ENCODE measurements at regions not wholly inside any gene's neighbourhood (a gene's known extent, or its start where the extent isn't known, plus 50 kb on each side); places are given as distances from the start of the nearest gene placed in this dataset.

DNA sequence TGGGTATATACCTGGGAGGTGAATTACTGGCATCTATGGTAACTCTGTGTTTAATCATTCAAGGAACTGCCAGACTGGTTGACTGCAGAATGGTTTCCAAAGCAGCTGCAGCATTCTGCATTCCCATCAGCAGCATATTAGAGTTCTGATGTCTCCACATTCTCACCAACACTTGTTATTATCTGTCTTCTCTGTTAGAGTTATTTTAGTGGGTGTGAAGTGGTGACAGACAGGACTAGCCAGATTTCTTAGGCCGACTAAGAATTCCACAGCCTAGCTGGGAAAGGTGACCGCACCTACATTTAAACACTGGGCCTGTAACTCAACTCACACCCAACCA, 110.9 kb downstream of the TMEM170B start:
- DNase-seq (ENCODE audit: insufficient read length, low spot score) (no peak), FAIRE-seq (no peak)
- TF ChIP-seq SPI1 (IDR thresholded peaks at IDR 0.05; ENCODE audit: low read depth, low read length) (no peak), PAX5 (IDR thresholded peaks at IDR 0.05; ENCODE audit: insufficient read depth, low read length, severe bottlenecking) (no peak), TAF1 (IDR thresholded peaks at IDR 0.05; ENCODE audit: low read depth, low read length) (no peak), POLR2AphosphoS5 (IDR thresholded peaks at IDR 0.05; ENCODE audit: low read depth, low read length) (no peak), POLR2A (IDR thresholded peaks at IDR 0.05; ENCODE audit: low read depth, low read length) (no peak), POU2F2 (IDR thresholded peaks at IDR 0.05; ENCODE audit: low read depth, low read length) (no peak)

GRCh38 chr6:11648889-11649288, 111.3 kb downstream of the TMEM170B start:
- DNase-seq (ENCODE audit: insufficient read length, low spot score) (no peak), FAIRE-seq (no peak)
- TF ChIP-seq POLR2A (IDR thresholded peaks at IDR 0.05; ENCODE audit: low read depth, low read length) (no peak), TAF1 (IDR thresholded peaks at IDR 0.05; ENCODE audit: low read depth, low read length) (no peak), SPI1 (IDR thresholded peaks at IDR 0.05; ENCODE audit: low read depth, low read length) (no peak), POU2F2 (IDR thresholded peaks at IDR 0.05; ENCODE audit: low read depth, low read length) (no peak), PAX5 (IDR thresholded peaks at IDR 0.05; ENCODE audit: insufficient read depth, low read length, severe bottlenecking) (no peak), POLR2AphosphoS5 (IDR thresholded peaks at IDR 0.05; ENCODE audit: low read depth, low read length) (no peak)

- TF ChIP-seq POLR2A (IDR thresholded peaks at IDR 0.05; ENCODE audit: low read depth, low read length) (no peak), TAF1 (IDR thresholded peaks at IDR 0.05; ENCODE audit: low read depth, low read length) (no peak), PAX5 (IDR thresholded peaks at IDR 0.05; ENCODE audit: insufficient read depth, low read length, severe bottlenecking) (no peak), SPI1 (IDR thresholded peaks at IDR 0.05; ENCODE audit: low read depth, low read length) (no peak), POU2F2 (IDR thresholded peaks at IDR 0.05; ENCODE audit: low read depth, low read length) (no peak), POLR2AphosphoS5 (IDR thresholded peaks at IDR 0.05; ENCODE audit: low read depth, low read length) (no peak)
- FAIRE-seq (no peak), DNase-seq (ENCODE audit: insufficient read length, low spot score) (no peak)
These were observed 112.6 kb downstream of the TMEM170B start for GRCh38 chr6:11650025-11650696.

GRCh38 chr6:11650711-11651110, 113.2 kb downstream of the TMEM170B start:
- DNase-seq (ENCODE audit: insufficient read length, low spot score) (no peak), FAIRE-seq (no peak)
- TF ChIP-seq TAF1 (IDR thresholded peaks at IDR 0.05; ENCODE audit: low read depth, low read length) (no peak), POLR2AphosphoS5 (IDR thresholded peaks at IDR 0.05; ENCODE audit: low read depth, low read length) (no peak), POU2F2 (IDR thresholded peaks at IDR 0.05; ENCODE audit: low read depth, low read length) (no peak), SPI1 (IDR thresholded peaks at IDR 0.05; ENCODE audit: low read depth, low read length) (no peak), POLR2A (IDR thresholded peaks at IDR 0.05; ENCODE audit: low read depth, low read length) (no peak), PAX5 (IDR thresholded peaks at IDR 0.05; ENCODE audit: insufficient read depth, low read length, severe bottlenecking) (no peak)

GRCh38 chr6:11653028-11653583, 115.6 kb downstream of the TMEM170B start:
- DNase-seq (ENCODE audit: insufficient read length, low spot score) (peak; percentile 19), FAIRE-seq (peak; percentile 47)
- TF ChIP-seq POU2F2 (IDR thresholded peaks at IDR 0.05; ENCODE audit: low read depth, low read length) (no peak), TAF1 (IDR thresholded peaks at IDR 0.05; ENCODE audit: low read depth, low read length) (no peak), SPI1 (IDR thresholded peaks at IDR 0.05; ENCODE audit: low read depth, low read length) (no peak), POLR2AphosphoS5 (IDR thresholded peaks at IDR 0.05; ENCODE audit: low read depth, low read length) (no peak), PAX5 (IDR thresholded peaks at IDR 0.05; ENCODE audit: insufficient read depth, low read length, severe bottlenecking) (no peak), POLR2A (IDR thresholded peaks at IDR 0.05; ENCODE audit: low read depth, low read length) (no peak)

DNA sequence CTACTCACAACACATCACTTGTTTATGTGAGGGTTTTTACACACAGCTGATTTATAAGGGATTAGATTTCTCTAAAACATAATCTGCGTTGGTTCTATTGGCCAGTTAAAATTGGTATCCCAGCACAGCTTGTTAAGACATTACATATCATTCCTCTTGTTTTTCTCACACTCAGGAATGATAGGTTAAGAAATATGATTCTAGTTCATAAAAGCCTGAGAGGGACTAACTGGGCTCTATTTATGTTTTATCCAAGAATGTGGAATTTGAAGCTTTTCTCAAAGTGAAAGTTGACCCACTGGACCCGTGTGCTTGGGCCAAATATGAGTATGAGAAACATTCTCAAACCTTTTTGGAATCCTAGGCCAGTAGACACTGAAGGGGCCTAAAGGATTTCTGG, 117.3 kb downstream of the TMEM170B start:
- FAIRE-seq (no peak), DNase-seq (ENCODE audit: insufficient read length, low spot score) (no peak)
- no peak for TF ChIP-seq POU2F2 (IDR thresholded peaks at IDR 0.05; ENCODE audit: low read depth, low read length)
- no peak for TF ChIP-seq SPI1 (IDR thresholded peaks at IDR 0.05; ENCODE audit: low read depth, low read length)
- TF ChIP-seq TAF1 (IDR thresholded peaks at IDR 0.05; ENCODE audit: low read depth, low read length) = no peak
- no peak for TF ChIP-seq PAX5 (IDR thresholded peaks at IDR 0.05; ENCODE audit: insufficient read depth, low read length, severe bottlenecking)
- TF ChIP-seq POLR2A (IDR thresholded peaks at IDR 0.05; ENCODE audit: low read depth, low read length) = no peak
- TF ChIP-seq POLR2AphosphoS5 (IDR thresholded peaks at IDR 0.05; ENCODE audit: low read depth, low read length) = no peak

DNA sequence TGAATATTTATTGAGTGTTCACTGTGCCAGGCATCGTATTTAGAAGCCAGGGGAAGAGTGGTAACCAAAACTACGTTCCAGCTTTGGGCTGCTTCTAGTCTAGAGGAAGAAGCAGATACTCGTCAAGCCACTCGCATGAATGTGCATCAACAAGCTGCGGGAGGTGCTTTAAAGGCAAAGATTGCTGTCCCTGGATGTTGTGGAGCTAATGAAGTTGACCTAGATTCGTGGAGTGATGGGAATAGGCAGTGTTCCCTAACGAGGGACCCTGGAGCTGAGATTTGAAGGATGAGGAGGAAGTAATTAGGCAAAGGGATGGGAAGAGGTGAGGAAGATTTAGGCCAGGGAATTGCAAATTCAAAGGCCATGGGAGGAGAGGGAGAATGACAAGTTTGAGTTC, 118.9 kb downstream of the TMEM170B start:
- TF ChIP-seq TAF1 (IDR thresholded peaks at IDR 0.05; ENCODE audit: low read depth, low read length) (no peak), POLR2A (IDR thresholded peaks at IDR 0.05; ENCODE audit: low read depth, low read length) (no peak), POLR2AphosphoS5 (IDR thresholded peaks at IDR 0.05; ENCODE audit: low read depth, low read length) (no peak), POU2F2 (IDR thresholded peaks at IDR 0.05; ENCODE audit: low read depth, low read length) (no peak), PAX5 (IDR thresholded peaks at IDR 0.05; ENCODE audit: insufficient read depth, low read length, severe bottlenecking) (no peak), SPI1 (IDR thresholded peaks at IDR 0.05; ENCODE audit: low read depth, low read length) (no peak)
- no peak for DNase-seq (ENCODE audit: insufficient read length, low spot score)
- no peak for FAIRE-seq

DNA sequence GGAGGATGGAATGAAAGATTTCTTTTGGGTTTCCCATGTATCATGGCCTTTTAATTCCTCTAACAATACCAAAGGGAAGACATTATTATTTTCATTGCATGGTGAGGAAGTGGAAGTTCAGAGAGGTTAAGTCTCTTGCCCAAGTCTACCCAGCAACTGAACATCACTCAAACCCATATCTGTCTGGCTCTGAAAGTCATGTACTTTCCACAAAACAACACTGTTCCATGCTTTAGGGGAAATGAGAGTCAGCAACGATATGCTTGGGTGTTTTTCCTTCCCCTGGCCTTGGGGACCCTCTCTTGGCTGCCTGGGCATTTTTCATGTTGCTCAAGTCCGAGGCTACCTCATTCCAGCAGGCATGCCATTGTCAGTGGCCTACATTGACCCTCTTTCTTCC, 118.8 kb downstream of the ADTRP start:
- no peak for DNase-seq (ENCODE audit: insufficient read length, low spot score)
- TF ChIP-seq SPI1 (IDR thresholded peaks at IDR 0.05; ENCODE audit: low read depth, low read length) (peak; percentile 63), PAX5 (IDR thresholded peaks at IDR 0.05; ENCODE audit: insufficient read depth, low read length, severe bottlenecking) (no peak)
- no peak for FAIRE-seq

DNA sequence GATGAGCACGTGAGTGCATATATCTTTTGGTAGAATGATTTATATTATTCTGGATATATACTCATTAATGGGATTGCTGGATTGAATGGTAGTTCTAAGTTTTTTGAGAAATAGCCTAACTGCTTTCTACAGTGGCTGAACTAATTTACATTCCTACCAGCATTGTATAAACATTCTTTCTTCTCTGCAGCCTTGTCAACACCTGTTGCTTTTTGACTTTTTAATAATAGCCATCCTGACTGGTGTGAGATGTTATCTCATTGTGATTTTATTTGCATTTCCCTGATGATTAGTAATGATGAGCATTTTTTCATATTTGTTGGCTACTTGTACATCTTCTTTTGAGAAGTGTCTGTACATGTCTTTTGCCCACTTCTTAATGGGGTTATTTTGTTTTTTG, 116.3 kb downstream of the ADTRP start:
- DNase-seq (ENCODE audit: insufficient read length, low spot score) (no peak), FAIRE-seq (no peak)
- no peak for TF ChIP-seq TAF1 (IDR thresholded peaks at IDR 0.05; ENCODE audit: low read depth, low read length)
- no peak for TF ChIP-seq POU2F2 (IDR thresholded peaks at IDR 0.05; ENCODE audit: low read depth, low read length)
- no peak for TF ChIP-seq SPI1 (IDR thresholded peaks at IDR 0.05; ENCODE audit: low read depth, low read length)
- no peak for TF ChIP-seq PAX5 (IDR thresholded peaks at IDR 0.05; ENCODE audit: insufficient read depth, low read length, severe bottlenecking)
- TF ChIP-seq POLR2A (IDR thresholded peaks at IDR 0.05; ENCODE audit: low read depth, low read length) = no peak

DNA sequence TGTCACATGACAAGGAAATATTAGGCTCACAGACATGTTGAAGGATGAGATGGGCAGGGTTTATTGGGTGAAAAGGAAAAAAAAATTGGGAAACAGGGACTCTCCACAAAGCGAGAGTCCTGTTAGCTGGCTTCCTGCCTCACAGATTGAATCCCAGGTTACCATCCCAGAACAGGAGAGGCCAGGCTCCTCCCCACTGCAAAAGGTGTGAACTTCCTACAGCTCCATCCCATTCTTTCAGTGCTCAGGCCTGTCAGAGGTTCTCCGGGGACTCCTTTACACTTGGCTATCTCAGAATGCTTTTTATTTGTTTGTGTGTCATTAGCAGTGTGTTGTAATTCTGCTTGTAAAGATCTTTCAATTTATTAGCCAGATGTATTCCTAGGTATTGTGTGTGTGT, 115.1 kb downstream of the ADTRP start:
- FAIRE-seq = no peak
- no peak for TF ChIP-seq POU2F2 (IDR thresholded peaks at IDR 0.05; ENCODE audit: low read depth, low read length)
- TF ChIP-seq PAX5 (IDR thresholded peaks at IDR 0.05; ENCODE audit: insufficient read depth, low read length, severe bottlenecking) = no peak
- no peak for TF ChIP-seq POLR2AphosphoS5 (IDR thresholded peaks at IDR 0.05; ENCODE audit: low read depth, low read length)
- no peak for TF ChIP-seq POLR2A (IDR thresholded peaks at IDR 0.05; ENCODE audit: low read depth, low read length)
- no peak for TF ChIP-seq SPI1 (IDR thresholded peaks at IDR 0.05; ENCODE audit: low read depth, low read length)
- TF ChIP-seq TAF1 (IDR thresholded peaks at IDR 0.05; ENCODE audit: low read depth, low read length) = no peak
- DNase-seq (ENCODE audit: insufficient read length, low spot score) = no peak
